A549 (cell line): ENCODE measurements at regions not wholly inside any gene's neighbourhood (a gene's known extent, or its start where the extent isn't known, plus 50 kb on each side); places are given as distances from the start of the nearest gene placed in this dataset.

ENCODE experiments used
- ATAC-seq, 2 experiments: fragments of 200-7000 bp in 1 of 2; fragments of >200 bp in 1 of 2; cut with Nextera tagmentation in 1 of 2; cut with Tn5 transposase in 1 of 2; 3 replicates each; pipeline versions ENCODE4 v1.8.0 to v1.9.1; 2018 to 2020; ENCODE audit warnings: mild to moderate bottlenecking in 1 of 2, moderate library complexity in 1 of 2
- CTCF ChIA-PET: fragments of 300-600 bp; sonication (Branson Sonifier 250); formaldehyde crosslinking; extraction: SDS; loops from one replicate; lab custom pipeline; 2021; ENCODE audit warnings: antibody characterized with exemption, inconsistent platforms; lab: Yijun Ruan, JAX
- POLR2A ChIA-PET: fragments of 350-600 bp; formaldehyde crosslinking; extraction: SDS; loops from one replicate; lab custom pipeline; 2021; ENCODE audit warnings: antibody characterized with exemption, inconsistent platforms; lab: Yijun Ruan, JAX
- DNase-seq, 2 experiments: peaks; one replicate each; pipeline versions ENCODE4 v3.0.0 to v3.0.0-alpha.2; 2011 to 2016; ENCODE audit warnings: low read depth in 1 of 2, low spot score in 1 of 2
- FAIRE-seq: peaks from 2 replicates; lab custom pipeline; 2011; peaks lifted over from hg19 to GRCh38; lab: Jason Lieb, UNC
- H3K27ac ChIP-seq, 2 experiments: fragments of >200 bp; sonication (Bioruptor Twin); formaldehyde crosslinking; 3 replicates each; pipeline ENCODE4 v1.5.1; 2016 to 2017
- H3K4me1 ChIP-seq: fragments of >200 bp; sonication (Bioruptor Twin); formaldehyde crosslinking; 3 replicates; pipeline ENCODE4 v1.6.1; 2016
- H3K4me2 ChIP-seq: fragments of >200 bp; sonication (Bioruptor Twin); formaldehyde crosslinking; 3 replicates; pipeline ENCODE4 v1.6.1; 2016
- H3K4me3 ChIP-seq: fragments of >200 bp; sonication (Bioruptor Twin); formaldehyde crosslinking; 3 replicates; pipeline ENCODE4 v1.5.1; 2016
- H3K9me3 ChIP-seq: fragments of >200 bp; sonication (Bioruptor Twin); formaldehyde crosslinking; 3 replicates; pipeline ENCODE4 v1.6.1; 2016
- CBX2 ChIP-seq: fragments of 200-600 bp; sonication (generic); IDR thresholded peaks from 2 replicates; pipeline ENCODE4 v1.6.1; 2016; ENCODE audit warnings: low read depth, mild to moderate bottlenecking, borderline replicate concordance
- CBX8 ChIP-seq: fragments of 200-600 bp; sonication (generic); IDR thresholded peaks from 2 replicates; pipeline ENCODE4 v1.6.1; 2016
- CHD4 ChIP-seq: fragments of 200-600 bp; sonication (generic); IDR thresholded peaks from 2 replicates; pipeline ENCODE4 v1.6.1; 2016; ENCODE audit warnings: antibody characterized with exemption, mild to moderate bottlenecking, borderline replicate concordance
- HDAC2 ChIP-seq: fragments of 200-600 bp; sonication (generic); IDR thresholded peaks from 2 replicates; pipeline ENCODE4 v1.6.1; 2016
- HOXB13 ChIP-seq: fragments of 250-450 bp; sonication (Bioruptor Pico); IDR thresholded peaks from 2 replicates; pipeline ENCODE4 v1.5.0; 2020; ENCODE audit warnings: low read depth, mild to moderate bottlenecking, moderate library complexity
- HOXB5 ChIP-seq: fragments of 250-450 bp; sonication (Bioruptor Pico); IDR thresholded peaks from 2 replicates; pipeline ENCODE4 v1.5.0; 2020; ENCODE audit warnings: mild to moderate bottlenecking, moderate library complexity
- JUN ChIP-seq, 2 experiments: fragments of >200 bp; sonication (Bioruptor Twin); formaldehyde crosslinking; IDR thresholded peaks; 2 replicates in 1 of 2; 3 replicates in 1 of 2; pipeline ENCODE4 v1.6.1; 2016 to 2017
- MAZ ChIP-seq: fragments of 150-350 bp; IDR thresholded peaks from 2 replicates; pipeline ENCODE4 v1.6.1; 2014; ENCODE audit warnings: antibody characterized with exemption, low read depth, low read length, borderline replicate concordance
- MYC ChIP-seq: IDR thresholded peaks from 2 replicates; pipeline ENCODE4 v1.6.1; 2012; ENCODE audit warnings: mild to moderate bottlenecking, inconsistent platforms, low read length, improper control_type of control experiment, borderline replicate concordance
- NFE2L2 ChIP-seq: fragments of 150-350 bp; conservative IDR thresholded peaks from 2 replicates; pipeline ENCODE4 v1.6.1; 2014; ENCODE audit warnings: low read length
- NPAS2 ChIP-seq: fragments of 250-450 bp; sonication (Bioruptor Pico); IDR thresholded peaks from 2 replicates; pipeline ENCODE4 v1.8.0; 2022; ENCODE audit warnings: mild to moderate bottlenecking, moderate library complexity, borderline replicate concordance
- NR3C1 ChIP-seq: fragments of >200 bp; sonication (Bioruptor Twin); formaldehyde crosslinking; IDR thresholded peaks from 3 replicates; pipeline ENCODE4 v1.6.1; 2017
- POLR2A ChIP-seq: IDR thresholded peaks from 2 replicates; pipeline ENCODE4 v1.6.1; 2012; ENCODE audit warnings: mild to moderate bottlenecking, low read length
- POLR2AphosphoS2 ChIP-seq: conservative IDR thresholded peaks from 2 replicates; pipeline ENCODE4 v1.6.1; 2012; ENCODE audit warnings: low read length, improper control_type of control experiment, inconsistent platforms
- TFCP2L1 ChIP-seq: fragments of 250-450 bp; sonication (Bioruptor Pico); IDR thresholded peaks from 2 replicates; pipeline ENCODE4 v1.5.0; 2021; ENCODE audit warnings: mild to moderate bottlenecking
- TP53 ChIP-seq: fragments of 250-450 bp; sonication (Bioruptor Pico); IDR thresholded peaks from 2 replicates; pipeline ENCODE4 v1.5.0; 2021; ENCODE audit warnings: mild to moderate bottlenecking, moderate library complexity
- ZSCAN20 ChIP-seq: fragments of 250-450 bp; sonication (Bioruptor Pico); IDR thresholded peaks from 2 replicates; pipeline ENCODE4 v1.8.0; 2022; ENCODE audit warnings: mild to moderate bottlenecking, moderate library complexity
- WGBS: methylation state at CpG from one replicate; pipeline ENCODE4 v1.1.6; 2017; ENCODE audit errors: missing lambda C conversion rate; 5-methylcytosine and 5-hydroxymethylcytosine counted together
- TF ChIP-seq, protein P1 (sequence below): fragments of >200 bp; sonication (Bioruptor Twin); formaldehyde crosslinking; IDR thresholded peaks from 3 replicates; pipeline ENCODE4 v1.5.1; 2016
- TF ChIP-seq, protein P2 (sequence below): fragments of 150-350 bp; IDR thresholded peaks from 2 replicates; pipeline ENCODE4 v1.6.1; 2014; ENCODE audit warnings: low read depth, mild to moderate bottlenecking, low read length
- TF ChIP-seq, protein P3 (sequence below): fragments of 250-450 bp; sonication (Bioruptor Pico); IDR thresholded peaks from 2 replicates; pipeline ENCODE4 v1.5.0; 2021; ENCODE audit warnings: mild to moderate bottlenecking, moderate library complexity, borderline replicate concordance
- TF ChIP-seq, protein P4 (sequence below): fragments of >200 bp; sonication (Bioruptor Twin); formaldehyde crosslinking; IDR thresholded peaks from 2 replicates; pipeline ENCODE4 v1.6.1; 2016
- TF ChIP-seq, protein P5 (sequence below): fragments of 450-650 bp; IDR thresholded peaks from 2 replicates; pipeline ENCODE4 v1.6.1; 2014; ENCODE audit warnings: antibody characterized with exemption
- TF ChIP-seq, protein P6 (sequence below): IDR thresholded peaks from 2 replicates; pipeline ENCODE4 v1.6.1; 2012; ENCODE audit warnings: low read depth, borderline replicate concordance

DNA sequence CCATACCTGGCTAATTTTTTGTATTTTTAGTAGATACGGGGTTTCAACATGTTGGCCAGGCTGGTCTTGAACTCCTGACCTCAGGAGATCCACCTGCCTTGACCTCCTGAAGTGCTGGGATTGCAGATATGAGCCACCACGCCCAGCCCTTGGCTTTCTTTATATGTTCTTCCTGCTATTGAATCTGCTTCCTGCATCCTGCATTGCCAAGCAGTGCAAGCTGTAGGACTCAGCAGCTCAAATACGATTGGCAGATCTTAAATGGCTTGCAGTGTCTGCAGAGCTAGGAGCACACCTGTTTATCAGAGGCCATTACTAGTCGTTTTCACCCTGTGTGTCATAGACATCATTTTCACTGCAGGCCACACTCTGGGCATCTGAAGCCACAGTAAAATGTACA is 426.2 kb upstream of the PPP2R3A start:
- FAIRE-seq, result no peak
- no peak for ATAC-seq
- WGBS, result 6% methylated on average over 3 of the region's 4 CpGs
- DNase-seq, result no peak
- no peaks in the 10 kb centered on the region for H3K4me1 ChIP-seq
- no peaks in the 10 kb centered on the region for H3K9me3 ChIP-seq
- ChIA-PET POLR2A (no interaction called here), CTCF (no interaction called here)
- H3K4me3 ChIP-seq, result no peak overlapping the region
- TF ChIP-seq ZSCAN20 (no peak), MAZ (no peak), HOXB5 (no peak), POLR2A (no peak), TFCP2L1 (CRISPR knock-in tag) (no peak), TP53 (CRISPR knock-in tag) (no peak), HDAC2 (no peak), JUN (IDR thresholded peaks at IDR 0.05) (no peak), CBX8 (no peak), CHD4 (no peak), NR3C1 (no peak)
- TF ChIP-seq, protein P1, sequence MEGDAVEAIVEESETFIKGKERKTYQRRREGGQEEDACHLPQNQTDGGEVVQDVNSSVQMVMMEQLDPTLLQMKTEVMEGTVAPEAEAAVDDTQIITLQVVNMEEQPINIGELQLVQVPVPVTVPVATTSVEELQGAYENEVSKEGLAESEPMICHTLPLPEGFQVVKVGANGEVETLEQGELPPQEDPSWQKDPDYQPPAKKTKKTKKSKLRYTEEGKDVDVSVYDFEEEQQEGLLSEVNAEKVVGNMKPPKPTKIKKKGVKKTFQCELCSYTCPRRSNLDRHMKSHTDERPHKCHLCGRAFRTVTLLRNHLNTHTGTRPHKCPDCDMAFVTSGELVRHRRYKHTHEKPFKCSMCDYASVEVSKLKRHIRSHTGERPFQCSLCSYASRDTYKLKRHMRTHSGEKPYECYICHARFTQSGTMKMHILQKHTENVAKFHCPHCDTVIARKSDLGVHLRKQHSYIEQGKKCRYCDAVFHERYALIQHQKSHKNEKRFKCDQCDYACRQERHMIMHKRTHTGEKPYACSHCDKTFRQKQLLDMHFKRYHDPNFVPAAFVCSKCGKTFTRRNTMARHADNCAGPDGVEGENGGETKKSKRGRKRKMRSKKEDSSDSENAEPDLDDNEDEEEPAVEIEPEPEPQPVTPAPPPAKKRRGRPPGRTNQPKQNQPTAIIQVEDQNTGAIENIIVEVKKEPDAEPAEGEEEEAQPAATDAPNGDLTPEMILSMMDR, result no peak
- TF ChIP-seq, protein P2, sequence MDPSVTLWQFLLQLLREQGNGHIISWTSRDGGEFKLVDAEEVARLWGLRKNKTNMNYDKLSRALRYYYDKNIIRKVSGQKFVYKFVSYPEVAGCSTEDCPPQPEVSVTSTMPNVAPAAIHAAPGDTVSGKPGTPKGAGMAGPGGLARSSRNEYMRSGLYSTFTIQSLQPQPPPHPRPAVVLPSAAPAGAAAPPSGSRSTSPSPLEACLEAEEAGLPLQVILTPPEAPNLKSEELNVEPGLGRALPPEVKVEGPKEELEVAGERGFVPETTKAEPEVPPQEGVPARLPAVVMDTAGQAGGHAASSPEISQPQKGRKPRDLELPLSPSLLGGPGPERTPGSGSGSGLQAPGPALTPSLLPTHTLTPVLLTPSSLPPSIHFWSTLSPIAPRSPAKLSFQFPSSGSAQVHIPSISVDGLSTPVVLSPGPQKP, result no peak
- TF ChIP-seq, protein P3, sequence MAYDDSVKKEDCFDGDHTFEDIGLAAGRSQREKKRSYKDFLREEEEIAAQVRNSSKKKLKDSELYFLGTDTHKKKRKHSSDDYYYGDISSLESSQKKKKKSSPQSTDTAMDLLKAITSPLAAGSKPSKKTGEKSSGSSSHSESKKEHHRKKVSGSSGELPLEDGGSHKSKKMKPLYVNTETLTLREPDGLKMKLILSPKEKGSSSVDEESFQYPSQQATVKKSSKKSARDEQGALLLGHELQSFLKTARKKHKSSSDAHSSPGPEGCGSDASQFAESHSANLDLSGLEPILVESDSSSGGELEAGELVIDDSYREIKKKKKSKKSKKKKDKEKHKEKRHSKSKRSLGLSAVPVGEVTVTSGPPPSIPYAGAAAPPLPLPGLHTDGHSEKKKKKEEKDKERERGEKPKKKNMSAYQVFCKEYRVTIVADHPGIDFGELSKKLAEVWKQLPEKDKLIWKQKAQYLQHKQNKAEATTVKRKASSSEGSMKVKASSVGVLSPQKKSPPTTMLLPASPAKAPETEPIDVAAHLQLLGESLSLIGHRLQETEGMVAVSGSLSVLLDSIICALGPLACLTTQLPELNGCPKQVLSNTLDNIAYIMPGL (CRISPR knock-in tag), result no peak
- TF ChIP-seq, protein P4, sequence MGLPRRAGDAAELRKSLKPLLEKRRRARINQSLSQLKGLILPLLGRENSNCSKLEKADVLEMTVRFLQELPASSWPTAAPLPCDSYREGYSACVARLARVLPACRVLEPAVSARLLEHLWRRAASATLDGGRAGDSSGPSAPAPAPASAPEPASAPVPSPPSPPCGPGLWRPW, result no peak
- H3K4me2 ChIP-seq, result no peak overlapping the region
- no peak overlapping the region for H3K27ac ChIP-seq

DNA sequence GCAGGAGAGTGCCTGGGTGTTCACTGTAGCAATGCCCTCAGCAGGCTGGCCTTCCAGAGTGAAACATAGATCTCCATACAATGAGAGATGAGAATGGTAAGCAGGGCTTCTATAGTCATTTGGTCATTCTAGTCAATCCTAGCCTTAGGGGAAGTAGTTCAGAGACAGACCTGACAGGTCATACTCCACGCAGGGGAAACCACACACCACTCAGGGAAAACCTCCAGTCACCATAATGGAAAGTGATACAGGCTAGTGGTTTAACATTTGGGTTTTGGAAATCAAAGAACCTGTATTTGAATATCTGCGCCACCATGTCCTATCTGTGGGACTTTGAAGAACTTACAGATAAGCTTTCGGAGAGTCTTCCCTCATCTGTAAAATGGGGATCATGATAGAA is 425.7 kb upstream of the PPP2R3A start:
- H3K4me3 ChIP-seq, result no peak overlapping the region
- ChIA-PET CTCF (no interaction called here), POLR2A (no interaction called here)
- DNase-seq, result no peak
- no peak for ATAC-seq
- no peaks in the 10 kb centered on the region for H3K9me3 ChIP-seq
- H3K4me1 ChIP-seq, result no peaks in the 10 kb centered on the region
- H3K27ac ChIP-seq, result no peak overlapping the region
- TF ChIP-seq, protein P5, sequence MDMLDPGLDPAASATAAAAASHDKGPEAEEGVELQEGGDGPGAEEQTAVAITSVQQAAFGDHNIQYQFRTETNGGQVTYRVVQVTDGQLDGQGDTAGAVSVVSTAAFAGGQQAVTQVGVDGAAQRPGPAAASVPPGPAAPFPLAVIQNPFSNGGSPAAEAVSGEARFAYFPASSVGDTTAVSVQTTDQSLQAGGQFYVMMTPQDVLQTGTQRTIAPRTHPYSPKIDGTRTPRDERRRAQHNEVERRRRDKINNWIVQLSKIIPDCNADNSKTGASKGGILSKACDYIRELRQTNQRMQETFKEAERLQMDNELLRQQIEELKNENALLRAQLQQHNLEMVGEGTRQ, result no peak
- TF ChIP-seq CBX2 (no peak), POLR2AphosphoS2 (no peak), HDAC2 (no peak), NPAS2 (CRISPR knock-in tag) (no peak), NFE2L2 (no peak), MYC (no peak), HOXB13 (CRISPR knock-in tag) (no peak), CHD4 (no peak)
- TF ChIP-seq, protein P6, sequence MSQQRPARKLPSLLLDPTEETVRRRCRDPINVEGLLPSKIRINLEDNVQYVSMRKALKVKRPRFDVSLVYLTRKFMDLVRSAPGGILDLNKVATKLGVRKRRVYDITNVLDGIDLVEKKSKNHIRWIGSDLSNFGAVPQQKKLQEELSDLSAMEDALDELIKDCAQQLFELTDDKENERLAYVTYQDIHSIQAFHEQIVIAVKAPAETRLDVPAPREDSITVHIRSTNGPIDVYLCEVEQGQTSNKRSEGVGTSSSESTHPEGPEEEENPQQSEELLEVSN, result no peak
- TF ChIP-seq, protein P3 (CRISPR knock-in tag), result no peak
- 21% methylated on average over 3 of the region's 3 CpGs for WGBS
- no peak overlapping the region for H3K4me2 ChIP-seq
- FAIRE-seq, result no peak
